GM12878 (cell line): ENCODE measurements at regions not wholly inside any gene's neighbourhood (a gene's known extent, or its start where the extent isn't known, plus 50 kb on each side); places are given as distances from the start of the nearest gene placed in this dataset.

Experiments used
- CTCF ChIP-seq, 3 experiments: IDR thresholded peaks in 2 of 3; conservative IDR thresholded peaks in 1 of 3; 2 replicates each; pipeline ENCODE4 v1.5.1; 2011; ENCODE audit warnings: low read depth in 3 of 3, low read length in 3 of 3, mild to moderate bottlenecking in 3 of 3, control low read depth in 2 of 3, moderate library complexity in 2 of 3, inconsistent platforms in 1 of 3, mixed read lengths in 1 of 3; ENCODE audit not compliant: control insufficient read depth in 2 of 3, insufficient read depth in 1 of 3; ENCODE audit errors: extremely low read depth in 1 of 3
- E2F4 ChIP-seq: IDR thresholded peaks from 2 replicates; pipeline ENCODE4 v1.6.1; 2012; ENCODE audit warnings: low read depth, low read length, improper control_type of control experiment
- ELK1 ChIP-seq: IDR thresholded peaks from 2 replicates; pipeline ENCODE4 v1.6.1; 2012; ENCODE audit warnings: low read depth, low read length, improper control_type of control experiment
- EZH2 ChIP-seq: IDR thresholded peaks from 2 replicates; pipeline ENCODE4 v1.6.1; 2012; ENCODE audit warnings: low read depth, mild to moderate bottlenecking, control low read depth, inconsistent platforms, low read length, borderline replicate concordance; ENCODE audit not compliant: control insufficient read depth
- FOS ChIP-seq: IDR thresholded peaks from 3 replicates; pipeline ENCODE4 v1.6.1; 2011; ENCODE audit warnings: borderline replicate concordance; ENCODE audit not compliant: insufficient read length; ENCODE audit errors: extremely low read depth
- POLR2A ChIP-seq: IDR thresholded peaks from 2 replicates; pipeline ENCODE4 v1.6.1; 2011; ENCODE audit warnings: low read depth, mild to moderate bottlenecking, low read length
- POLR2AphosphoS5 ChIP-seq: IDR thresholded peaks from 2 replicates; pipeline ENCODE4 v1.6.1; 2011; ENCODE audit warnings: mild to moderate bottlenecking, low read length, inconsistent platforms
- REST ChIP-seq: IDR thresholded peaks from 2 replicates; pipeline ENCODE4 v1.6.1; 2012; ENCODE audit warnings: mild to moderate bottlenecking, low read depth, low read length
- SREBF2 ChIP-seq: IDR thresholded peaks from 2 replicates; pipeline ENCODE4 v1.6.1; 2012; ENCODE audit warnings: mild to moderate bottlenecking, low read length
- SRF ChIP-seq, 2 experiments: IDR thresholded peaks; 2 replicates each; pipeline ENCODE4 v1.6.1; 2011; ENCODE audit warnings: low read depth in 2 of 2, low read length in 2 of 2, mild to moderate bottlenecking in 1 of 2, moderate library complexity in 1 of 2
- SUPT20H ChIP-seq: IDR thresholded peaks from 2 replicates; pipeline ENCODE4 v1.6.1; 2011; ENCODE audit warnings: low read depth, mild to moderate bottlenecking, low read length, moderate library complexity, borderline replicate concordance; ENCODE audit not compliant: control insufficient read depth

- TF ChIP-seq SRF (IDR thresholded peaks at IDR 0.05; ENCODE audit: low read depth in 2 of 2, low read length in 2 of 2) (no peak), CTCF (IDR thresholded peaks at IDR 0.05 in 2 of 3, conservative IDR thresholded peaks at IDR 0.05 in 1 of 3; ENCODE audit: control insufficient read depth in 2 of 3, extremely low read depth in 1 of 3, insufficient read depth in 1 of 3, low read depth in 3 of 3, low read length in 3 of 3) (no peak), POLR2A (no peak), REST (no peak), SREBF2 (no peak), SUPT20H (no peak), FOS (no peak), ELK1 (no peak), EZH2 (no peak), E2F4 (no peak), POLR2AphosphoS5 (no peak)
Observed at GRCh38 chr2:10968176-10968575, 56.4 kb downstream of the KCNF1 start.
